Thymus (tissue), 11 donors: ENCODE measurements at regions not wholly inside any gene's neighbourhood (a gene's known extent, or its start where the extent isn't known, plus 50 kb on each side); places are given as distances from the start of the nearest gene placed in this dataset.

Source experiments
- DNase-seq, 9 donors: peaks; one replicate each; pipeline ENCODE4 v3.0.0-alpha.2; 2013; ENCODE audit warnings: low spot score in 9 of 9, low read depth in 6 of 9, missing footprints in 1 of 9
- H3K27ac ChIP-seq, 2 donors: one replicate each; pipeline ENCODE4 v1.5.1; 2013; ENCODE audit warnings: control low read depth in 1 of 2, low read depth in 1 of 2, low read length in 1 of 2, mild to moderate bottlenecking in 1 of 2, moderate library complexity in 1 of 2
- H3K27me3 ChIP-seq, 2 donors: one replicate each; pipeline ENCODE4 v1.5.1; 2013; ENCODE audit warnings: low read length in 1 of 2; ENCODE audit not compliant: control insufficient read depth in 2 of 2, insufficient read depth in 1 of 2
- H3K36me3 ChIP-seq, 2 donors: one replicate each; pipeline ENCODE4 v1.5.1; 2013; ENCODE audit warnings: low read length in 1 of 2, mild to moderate bottlenecking in 1 of 2, moderate library complexity in 1 of 2; ENCODE audit not compliant: control insufficient read depth in 2 of 2, insufficient read depth in 2 of 2
- H3K4me1 ChIP-seq, 2 donors: one replicate each; pipeline ENCODE4 v1.5.1; 2013; ENCODE audit warnings: low read length in 2 of 2; ENCODE audit not compliant: control insufficient read depth in 2 of 2, insufficient read depth in 2 of 2
- H3K4me3 ChIP-seq, 2 donors: one replicate each; pipeline ENCODE4 v1.5.1; 2013; ENCODE audit warnings: low read length in 2 of 2, control low read depth in 1 of 2, mild to moderate bottlenecking in 1 of 2
- H3K9me3 ChIP-seq, 2 donors: one replicate each; pipeline ENCODE4 v1.5.1; 2013; ENCODE audit warnings: low read length in 1 of 2, mild to moderate bottlenecking in 1 of 2; ENCODE audit not compliant: control insufficient read depth in 2 of 2, insufficient read depth in 1 of 2
- WGBS: extraction: QIAGEN DNeasy Blood & Tissue Kit; methylation state at CpG from one replicate; pipeline ENCODE4 v1.1.7; 2013; 5-methylcytosine and 5-hydroxymethylcytosine counted together
- donor health status: healthy.

- H3K4me1 ChIP-seq: peaks cover 9 to 31% of the 10 kb centered on the region in 2 donors
- DNase-seq: no peak
- H3K9me3 ChIP-seq: peaks cover 0 to 5% of the 10 kb centered on the region in 2 donors
- peaks cover 2 to 21% of the 10 kb centered on the region in 2 donors for H3K27me3 ChIP-seq
- WGBS: 96% methylated on average over 15 of the region's 15 CpGs
- no peak overlapping the region for H3K4me3 ChIP-seq
- H3K27ac ChIP-seq: no peak overlapping the region
- no peaks in the 10 kb centered on the region for H3K36me3 ChIP-seq
Observed at GRCh38 chr9:129340427-129341170, 162.5 kb upstream of the IER5L start.

- no peak for DNase-seq
- Histone ChIP-seq H3K9me3 (peaks cover 0 to 5% of the 10 kb centered on the region in 2 donors), H3K27ac (no peak overlapping the region), H3K4me1 (peaks cover 12 to 41% of the 10 kb centered on the region in 2 donors), H3K36me3 (no peaks in the 10 kb centered on the region), H3K4me3 (no peak overlapping the region), H3K27me3 (peaks cover 2 to 21% of the 10 kb centered on the region in 2 donors)
- over 99% methylated on average over 3 of the region's 3 CpGs for WGBS
Observed at GRCh38 chr9:129339539-129340157, 161.6 kb upstream of the IER5L start.

GRCh38 chr9:129338724-129339430, 160.8 kb upstream of the IER5L start:
- DNase-seq: no peak
- WGBS: 96% methylated on average over 19 of the region's 19 CpGs
- Histone ChIP-seq H3K4me3 (no peak overlapping the region), H3K27ac (no peak overlapping the region), H3K4me1 (peaks cover 17 to 46% of the 10 kb centered on the region in 2 donors), H3K27me3 (peaks cover 2 to 21% of the 10 kb centered on the region in 2 donors), H3K36me3 (no peaks in the 10 kb centered on the region), H3K9me3 (peaks cover 0 to 5% of the 10 kb centered on the region in 2 donors)

- Histone ChIP-seq H3K4me3 (peak overlapping the region; percentile 31 to 41), H3K27me3 (peaks cover 2 to 21% of the 10 kb centered on the region in 2 donors), H3K27ac (peak overlapping the region in 1 of 2 donors; percentile 47), H3K36me3 (no peaks in the 10 kb centered on the region), H3K4me1 (peaks cover 17 to 44% of the 10 kb centered on the region in 2 donors), H3K9me3 (peaks cover 0 to 5% of the 10 kb centered on the region in 2 donors)
- 79% methylated on average over 27 of the region's 27 CpGs for WGBS
- no peak for DNase-seq
Observed at GRCh38 chr9:129337336-129338140, 159.5 kb upstream of the IER5L start.

- 2% methylated on average over 56 of the region's 56 CpGs for WGBS
- peak overlapping the region; percentile 31 to 41 for H3K4me3 ChIP-seq
- peak overlapping the region; percentile 47 to 48 for H3K27ac ChIP-seq
- peak in 1 of 9 donors; percentile 63 for DNase-seq
- no peaks in the 10 kb centered on the region for H3K36me3 ChIP-seq
- H3K27me3 ChIP-seq: peaks cover 2 to 21% of the 10 kb centered on the region in 2 donors
- H3K4me1 ChIP-seq: peaks cover 17 to 46% of the 10 kb centered on the region in 2 donors
- peaks cover 0 to 9% of the 10 kb centered on the region in 2 donors for H3K9me3 ChIP-seq
Observed at GRCh38 chr9:129336601-129337331, 158.7 kb upstream of the IER5L start.

- Histone ChIP-seq H3K4me1 (peaks cover 17 to 46% of the 10 kb centered on the region in 2 donors), H3K4me3 (peak overlapping the region in 1 of 2 donors; percentile 41), H3K27me3 (peaks cover 2 to 21% of the 10 kb centered on the region in 2 donors), H3K9me3 (peaks cover 0 to 11% of the 10 kb centered on the region in 2 donors), H3K36me3 (no peaks in the 10 kb centered on the region), H3K27ac (peak overlapping the region in 1 of 2 donors; percentile 12)
- DNase-seq: no peak
- WGBS: 93% methylated on average over 5 of the region's 5 CpGs
Observed at GRCh38 chr9:129336130-129336528, 158.1 kb upstream of the IER5L start.

GRCh38 chr9:129335464-129336129, 157.5 kb upstream of the IER5L start:
- Histone ChIP-seq H3K4me3 (no peak overlapping the region), H3K9me3 (peaks cover 0 to 16% of the 10 kb centered on the region in 2 donors), H3K36me3 (no peaks in the 10 kb centered on the region), H3K4me1 (peaks cover 17 to 46% of the 10 kb centered on the region in 2 donors), H3K27me3 (peaks cover 2 to 21% of the 10 kb centered on the region in 2 donors), H3K27ac (peak overlapping the region; percentile 9 to 64)
- DNase-seq: no peak
- 77% methylated on average over 7 of the region's 7 CpGs for WGBS
